ENCODE measurements at regions not wholly inside any gene's neighbourhood (a gene's known extent, or its start where the extent isn't known, plus 50 kb on each side); places are given as distances from the start of the nearest gene placed in this dataset.

- no peak for TF ChIP-seq CTCF (IDR thresholded peaks at IDR 0.05; ENCODE audit: insufficient read depth, low read depth, low read length)
- no peak for TF ChIP-seq EZH2 (IDR thresholded peaks at IDR 0.05; ENCODE audit: insufficient read depth, low read length)
Observed at GRCh38 chr18:44437603-44438002, 243.1 kb upstream of the SETBP1 start.
